Small intestine (tissue), 7 donors: ENCODE measurements at regions not wholly inside any gene's neighbourhood (a gene's known extent, or its start where the extent isn't known, plus 50 kb on each side); places are given as distances from the start of the nearest gene placed in this dataset.

Source experiments
- DNase-seq, 2 donors: peaks; one replicate each; pipeline versions ENCODE4 v3.0.0 to v3.0.0-alpha.2; 2013
- FAIRE-seq: peaks from 2 replicates; lab custom pipeline; 2012; peaks lifted over from hg19 to GRCh38; lab: Jason Lieb, UNC
- H3K27ac ChIP-seq, 3 donors: one replicate each; pipeline ENCODE4 v1.5.1; 2013; ENCODE audit warnings: low read length in 2 of 3, mild to moderate bottlenecking in 2 of 3, control low read depth in 1 of 3, inconsistent platforms in 1 of 3, low read depth in 1 of 3, moderate library complexity in 1 of 3
- H3K27me3 ChIP-seq, 3 donors: one replicate each; pipeline ENCODE4 v1.6.1; 2013; ENCODE audit warnings: low read length in 3 of 3, inconsistent platforms in 1 of 3; ENCODE audit not compliant: control insufficient read depth in 3 of 3, insufficient read depth in 3 of 3
- H3K36me3 ChIP-seq, 3 donors: one replicate each; pipeline ENCODE4 v1.6.1; 2013; ENCODE audit warnings: low read length in 3 of 3, inconsistent platforms in 1 of 3, low read depth in 1 of 3, mild to moderate bottlenecking in 1 of 3, moderate library complexity in 1 of 3; ENCODE audit not compliant: control insufficient read depth in 3 of 3, insufficient read depth in 2 of 3
- H3K4me1 ChIP-seq, 3 donors: one replicate each; pipeline ENCODE4 v1.6.1; 2013; ENCODE audit warnings: low read length in 2 of 3, inconsistent platforms in 1 of 3, low read depth in 1 of 3, mild to moderate bottlenecking in 1 of 3, moderate library complexity in 1 of 3; ENCODE audit not compliant: control insufficient read depth in 3 of 3, insufficient read depth in 2 of 3
- H3K4me3 ChIP-seq, 3 donors: one replicate each; pipeline ENCODE4 v1.5.1; 2013; ENCODE audit warnings: low read length in 3 of 3, control low read depth in 1 of 3, inconsistent platforms in 1 of 3, low read depth in 1 of 3, mild to moderate bottlenecking in 1 of 3, moderate library complexity in 1 of 3
- H3K9me3 ChIP-seq, 2 donors: one replicate each; pipeline ENCODE4 v1.6.1; 2013; ENCODE audit warnings: low read depth in 1 of 2, low read length in 1 of 2; ENCODE audit not compliant: control insufficient read depth in 2 of 2, insufficient read depth in 1 of 2
- WGBS, 3 donors: extraction: QIAGEN DNeasy Blood & Tissue Kit; methylation state at CpG; one replicate each; pipeline ENCODE4 v1.1.7; 2013; 5-methylcytosine and 5-hydroxymethylcytosine counted together
- donor health status: healthy with polysubstance abuse.
- donor health status: control.
- donor health status: control.
- donor health status: Bipolar disorder and iron deficiency.
- donor health status: healthy.

DNA sequence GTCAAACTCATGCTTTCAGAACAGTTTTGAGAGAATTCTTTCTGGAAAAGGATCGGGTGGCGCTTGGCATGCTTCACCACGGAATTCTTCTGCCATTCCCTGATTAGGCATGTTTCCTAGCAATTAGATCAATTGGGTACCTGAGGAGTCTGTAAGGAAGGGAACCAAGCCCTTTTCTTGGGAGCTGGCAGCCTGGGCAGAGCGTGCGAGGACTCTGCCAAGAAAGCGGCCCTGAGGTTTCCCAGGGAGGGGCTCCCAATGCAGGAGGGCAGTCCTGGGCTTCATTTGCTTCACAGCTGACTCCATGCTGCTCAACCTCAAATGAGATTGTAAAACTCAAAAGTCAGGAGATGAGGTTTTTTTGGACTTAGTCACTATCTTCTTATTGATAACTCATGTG is 60.3 kb downstream of the MYCN start:
- Histone ChIP-seq H3K4me3 (no peak overlapping the region), H3K27me3 (no peaks in the 10 kb centered on the region), H3K36me3 (no peaks in the 10 kb centered on the region), H3K27ac (no peak overlapping the region), H3K9me3 (peaks cover 0 to 6% of the 10 kb centered on the region in 2 donors), H3K4me1 (peaks cover 0 to under 1% (median 0%) of the 10 kb centered on the region in 3 donors)
- WGBS, 3 donors = 73 to 87% (median 83%) methylated on average over 6 of the region's 6 CpGs
- no peak for FAIRE-seq
- no peak for DNase-seq

- Histone ChIP-seq H3K27ac (no peak overlapping the region), H3K36me3 (no peaks in the 10 kb centered on the region), H3K27me3 (no peaks in the 10 kb centered on the region), H3K4me1 (no peaks in the 10 kb centered on the region), H3K4me3 (no peak overlapping the region), H3K9me3 (peaks cover 0 to 6% of the 10 kb centered on the region in 2 donors)
- WGBS, 3 donors = 82 to 86% (median 85%) methylated on average over 11 of the region's 11 CpGs
- no peak for FAIRE-seq
- no peak for DNase-seq
These were observed 59.5 kb downstream of the MYCN start for GRCh38 chr2:15999596-16000469.

- WGBS, 3 donors = 87 to 94% (median 91%) methylated on average over 2 of the region's 2 CpGs
- Histone ChIP-seq H3K27me3 (no peaks in the 10 kb centered on the region), H3K27ac (no peak overlapping the region), H3K4me1 (no peaks in the 10 kb centered on the region), H3K36me3 (no peaks in the 10 kb centered on the region), H3K4me3 (no peak overlapping the region), H3K9me3 (peaks cover 0 to 3% of the 10 kb centered on the region in 2 donors)
- FAIRE-seq (no peak), DNase-seq (no peak)
These were observed 57.5 kb downstream of the MYCN start for GRCh38 chr2:15997728-15998280.

DNA sequence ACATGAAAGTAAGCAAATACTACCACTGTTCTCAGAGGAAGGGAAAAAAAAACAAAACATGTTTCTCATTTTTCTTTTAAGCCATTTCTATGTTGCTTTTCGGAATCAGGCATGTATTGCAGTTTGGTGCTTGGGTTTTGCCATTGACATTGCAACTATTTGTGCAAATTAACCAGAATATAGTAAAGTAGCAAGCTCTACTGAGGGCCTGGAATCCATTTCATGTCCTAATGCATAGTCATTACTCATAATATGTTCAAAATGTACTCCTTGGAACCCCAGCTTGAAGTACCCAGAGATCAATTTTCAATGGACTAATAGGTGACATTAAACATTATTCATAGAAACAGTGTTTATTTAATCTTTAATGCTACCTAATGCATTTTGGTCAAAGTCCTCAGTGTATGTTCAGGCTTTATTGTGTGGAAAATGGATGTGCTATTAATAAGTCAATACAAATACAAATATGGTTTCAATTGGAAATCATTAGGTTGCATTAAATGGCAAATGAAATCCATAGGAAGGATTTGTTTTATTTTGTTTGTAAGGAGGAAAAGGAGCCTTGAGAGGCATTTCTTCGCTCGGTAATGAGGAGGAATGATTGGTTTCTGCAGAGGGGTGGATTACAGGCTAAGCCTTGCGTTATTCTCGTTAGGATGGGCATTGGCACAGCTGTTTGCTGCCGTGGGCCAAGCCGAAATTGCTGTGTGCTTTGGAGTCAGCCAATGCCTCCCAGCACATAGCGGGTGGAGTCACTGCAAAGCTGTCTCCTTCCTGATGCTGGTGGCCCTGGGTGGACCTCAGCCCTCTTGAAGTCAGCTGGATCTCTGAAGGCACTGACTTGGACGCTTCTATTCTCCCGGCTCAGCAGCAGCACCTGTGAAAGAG is 56.4 kb downstream of the MYCN start:
- Histone ChIP-seq H3K4me3 (no peak overlapping the region), H3K9me3 (no peaks in the 10 kb centered on the region), H3K27ac (no peak overlapping the region), H3K27me3 (no peaks in the 10 kb centered on the region), H3K4me1 (no peaks in the 10 kb centered on the region), H3K36me3 (no peaks in the 10 kb centered on the region)
- FAIRE-seq (no peak), DNase-seq (no peak)
- 67 to 79% (median 74%) methylated on average over 10 of the region's 10 CpGs for WGBS, 3 donors
